DND-41 (cell line): ENCODE measurements at regions not wholly inside any gene's neighbourhood (a gene's known extent, or its start where the extent isn't known, plus 50 kb on each side); places are given as distances from the start of the nearest gene placed in this dataset.
"Not testable (repeated sequence)": the region's sequence is repeated elsewhere in the genome, so short reads cannot be mapped to it uniquely, and the experiment has no call there.

Experiments
- ATAC-seq: fragments of 200-7000 bp; cut with Tn5 transposase; 3 replicates; pipeline ENCODE4 v1.9.1; 2021; ENCODE audit warnings: low read depth; ENCODE audit not compliant: insufficient read depth
- DNase-seq: peaks from one replicate; pipeline ENCODE4 v3.0.0-alpha.2; 2020
- H2AFZ ChIP-seq: 2 replicates; pipeline ENCODE4 v1.6.0; 2012; ENCODE audit warnings: low read depth, low read length
- H3K27ac ChIP-seq: 2 replicates; pipeline ENCODE4 v1.5.1; 2012; ENCODE audit warnings: low read length, inconsistent platforms
- H3K27me3 ChIP-seq: fragments of 200-600 bp; sonication (generic); 2 replicates; pipeline ENCODE4 v1.6.0; 2012; ENCODE audit warnings: low read length, mild to moderate bottlenecking, inconsistent platforms; ENCODE audit not compliant: insufficient read depth, poor library complexity
- H3K36me3 ChIP-seq: 2 replicates; pipeline ENCODE4 v1.5.1; 2012; ENCODE audit warnings: low read length, inconsistent platforms; ENCODE audit not compliant: insufficient read depth
- H3K4me1 ChIP-seq: 2 replicates; pipeline ENCODE4 v1.5.1; 2012; ENCODE audit warnings: mild to moderate bottlenecking, low read length; ENCODE audit not compliant: insufficient read depth
- H3K4me2 ChIP-seq: 2 replicates; pipeline ENCODE4 v1.6.0; 2012; ENCODE audit warnings: mild to moderate bottlenecking, moderate library complexity, low read length, inconsistent platforms; ENCODE audit not compliant: insufficient read depth
- H3K4me3 ChIP-seq, 2 experiments: fragments of 200-600 bp in 1 of 2; shearing (Covaris generic) in 1 of 2; 2 replicates each; pipeline ENCODE4 v1.5.1; 2012 to 2016; ENCODE audit warnings: inconsistent platforms in 2 of 2, low read length in 2 of 2, mild to moderate bottlenecking in 2 of 2, low read depth in 1 of 2, moderate library complexity in 1 of 2
- H3K79me2 ChIP-seq: 2 replicates; pipeline ENCODE4 v1.6.0; 2012; ENCODE audit warnings: low read length, inconsistent platforms; ENCODE audit not compliant: insufficient read depth
- H3K9ac ChIP-seq: 2 replicates; pipeline ENCODE4 v1.6.0; 2012; ENCODE audit warnings: low read depth, mild to moderate bottlenecking, inconsistent platforms, low read length, moderate library complexity
- H3K9me3 ChIP-seq: 2 replicates; pipeline ENCODE4 v1.5.1; 2012; ENCODE audit warnings: low read length, moderate library complexity, mild to moderate bottlenecking, inconsistent platforms; ENCODE audit not compliant: insufficient read depth, severe bottlenecking
- H4K20me1 ChIP-seq: 2 replicates; pipeline ENCODE4 v1.6.0; 2012; ENCODE audit warnings: low read length; ENCODE audit not compliant: insufficient read depth
- CTCF ChIP-seq: IDR thresholded peaks from 2 replicates; pipeline ENCODE4 v1.5.1; 2012; ENCODE audit warnings: borderline replicate concordance, low read length, moderate library complexity, mild to moderate bottlenecking; ENCODE audit not compliant: poor library complexity, severe bottlenecking; ENCODE audit errors: extremely low read depth
- EZH2 ChIP-seq: IDR thresholded peaks from 3 replicates; pipeline ENCODE4 v1.6.1; 2012; ENCODE audit warnings: borderline replicate concordance, low read depth, mild to moderate bottlenecking, moderate library complexity, low read length, inconsistent platforms; ENCODE audit not compliant: severe bottlenecking

- Histone ChIP-seq H3K9me3 (no peaks in the 10 kb centered on the region), H3K9ac (no peak overlapping the region), H3K4me1 (no peaks in the 10 kb centered on the region), H2AFZ (no peak overlapping the region), H3K4me2 (no peak overlapping the region), H3K27ac (no peak overlapping the region), H3K79me2 (no peaks in the 10 kb centered on the region), H3K4me3 (no peak overlapping the region), H4K20me1 (no peaks in the 10 kb centered on the region), H3K36me3 (no peaks in the 10 kb centered on the region), H3K27me3 (no peaks in the 10 kb centered on the region)
- TF ChIP-seq EZH2 (no peak), CTCF (no peak)
- ATAC-seq (no peak), DNase-seq (no peak)
Observed at GRCh38 chrX:92270936-92271855, 492.0 kb downstream of the PCDH11X start.

GRCh38 chrX:92278556-92278955, 499.4 kb downstream of the PCDH11X start:
- not testable (repeated sequence) for H3K9ac ChIP-seq, H3K4me3 ChIP-seq

GRCh38 chrX:92280347-92280746, 501.2 kb downstream of the PCDH11X start:
- not testable (repeated sequence) for H3K4me3 ChIP-seq, H3K79me2 ChIP-seq, ATAC-seq, H3K36me3 ChIP-seq, H3K4me1 ChIP-seq, H3K9ac ChIP-seq, DNase-seq, H3K27me3 ChIP-seq, H3K27ac ChIP-seq, H3K9me3 ChIP-seq, H2AFZ ChIP-seq, H4K20me1 ChIP-seq, H3K4me2 ChIP-seq

More at GRCh38 chrX:92278556-92278955, 499.4 kb downstream of the PCDH11X start:
- H3K9me3 ChIP-seq, DNase-seq, H3K79me2 ChIP-seq, H4K20me1 ChIP-seq, H3K36me3 ChIP-seq, H3K4me2 ChIP-seq, ATAC-seq, H2AFZ ChIP-seq, H3K27ac ChIP-seq, H3K4me1 ChIP-seq, H3K27me3 ChIP-seq: not testable (repeated sequence)

GRCh38 chrX:92283308-92283707, 504.1 kb downstream of the PCDH11X start:
- TF ChIP-seq EZH2 (no peak), CTCF (no peak)
- no peak overlapping the region for H3K9ac ChIP-seq
- ATAC-seq (no peak), DNase-seq (no peak)
- no peaks in the 10 kb centered on the region for H3K36me3 ChIP-seq
- no peak overlapping the region for H3K4me2 ChIP-seq
- no peak overlapping the region for H3K27ac ChIP-seq
- H3K9me3 ChIP-seq: no peaks in the 10 kb centered on the region
- H3K27me3 ChIP-seq: no peaks in the 10 kb centered on the region
- H3K79me2 ChIP-seq: no peaks in the 10 kb centered on the region
- no peaks in the 10 kb centered on the region for H3K4me1 ChIP-seq
- no peaks in the 10 kb centered on the region for H4K20me1 ChIP-seq
- H3K4me3 ChIP-seq: no peak overlapping the region
- H2AFZ ChIP-seq: no peak overlapping the region

GRCh38 chrX:92298067-92298466, 518.9 kb downstream of the PCDH11X start:
- not testable (repeated sequence) for H3K9me3 ChIP-seq, H3K9ac ChIP-seq, H3K4me2 ChIP-seq, H3K79me2 ChIP-seq, H3K4me1 ChIP-seq, H3K27me3 ChIP-seq, ATAC-seq, DNase-seq, H3K27ac ChIP-seq, H3K36me3 ChIP-seq, H2AFZ ChIP-seq, H4K20me1 ChIP-seq, H3K4me3 ChIP-seq

GRCh38 chrX:92333194-92333593, 554.0 kb downstream of the PCDH11X start:
- H3K4me3 ChIP-seq, DNase-seq, H3K4me1 ChIP-seq, H3K79me2 ChIP-seq, H2AFZ ChIP-seq, H3K27me3 ChIP-seq, H3K9me3 ChIP-seq, H4K20me1 ChIP-seq, ATAC-seq, H3K4me2 ChIP-seq, H3K36me3 ChIP-seq, H3K9ac ChIP-seq, H3K27ac ChIP-seq: not testable (repeated sequence)

- not testable (repeated sequence) for H3K27me3 ChIP-seq, H3K36me3 ChIP-seq, H3K4me3 ChIP-seq, ATAC-seq, H3K79me2 ChIP-seq, H4K20me1 ChIP-seq, DNase-seq, H3K27ac ChIP-seq, H3K9me3 ChIP-seq, H3K4me1 ChIP-seq, H2AFZ ChIP-seq, H3K9ac ChIP-seq, H3K4me2 ChIP-seq
Observed at GRCh38 chrX:92351065-92351464, 571.9 kb downstream of the PCDH11X start.
